CD14-positive monocyte (primary cell): ENCODE measurements at regions not wholly inside any gene's neighbourhood (a gene's known extent, or its start where the extent isn't known, plus 50 kb on each side); places are given as distances from the start of the nearest gene placed in this dataset.

Experiments
- DNase-seq, 3 donors: peaks; one replicate each; pipeline ENCODE4 v3.0.0-alpha.2; 2011 to 2022
- H2AFZ ChIP-seq: 2 replicates; pipeline ENCODE4 v1.6.0; 2012; ENCODE audit warnings: mild to moderate bottlenecking, low read depth, low read length, inconsistent platforms; ENCODE audit not compliant: insufficient read depth, poor library complexity, severe bottlenecking
- H3K27ac ChIP-seq, 2 donors: 1 replicate in 1 of 2; 2 replicates in 1 of 2; pipeline ENCODE4 v1.5.1; 2012 to 2013; ENCODE audit warnings: low read length in 2 of 2, control low read depth in 1 of 2, inconsistent platforms in 1 of 2, low read depth in 1 of 2, mild to moderate bottlenecking in 1 of 2
- H3K27me3 ChIP-seq, 2 donors: one replicate each; pipeline versions ENCODE4 v1.6.0 to v1.6.1; 2011 to 2013; ENCODE audit warnings: low read length in 2 of 2; ENCODE audit not compliant: control insufficient read depth in 2 of 2, insufficient read depth in 2 of 2
- H3K36me3 ChIP-seq, 2 donors: replicated peaks in 1 of 2; 1 replicate in 1 of 2; 2 replicates in 1 of 2; pipeline versions ENCODE4 v1.5.1 to v1.6.1; 2012 to 2013; ENCODE audit warnings: low read length in 2 of 2, control low read depth in 1 of 2, inconsistent platforms in 1 of 2, mild to moderate bottlenecking in 1 of 2; ENCODE audit not compliant: insufficient read depth in 2 of 2, control insufficient read depth in 1 of 2
- H3K4me1 ChIP-seq, 2 donors: 1 replicate in 1 of 2; 2 replicates in 1 of 2; pipeline versions ENCODE4 v1.5.1 to v1.6.1; 2012 to 2013; ENCODE audit warnings: low read length in 2 of 2, control low read depth in 1 of 2, inconsistent platforms in 1 of 2, mild to moderate bottlenecking in 1 of 2, moderate library complexity in 1 of 2; ENCODE audit not compliant: insufficient read depth in 2 of 2, control insufficient read depth in 1 of 2
- H3K4me2 ChIP-seq: replicated peaks from 2 replicates; pipeline ENCODE3; 2012; ENCODE audit warnings: low read length, moderate library complexity, mild to moderate bottlenecking; ENCODE audit not compliant: poor library complexity, severe bottlenecking; ENCODE audit errors: extremely low read depth
- H3K4me3 ChIP-seq, 3 experiments: fragments of 200-600 bp in 1 of 3; sonication (generic) in 1 of 3; replicated peaks in 1 of 3; 1 replicate in 2 of 3; 2 replicates in 1 of 3; pipeline ENCODE4 v1.5.1; 2011 to 2013; ENCODE audit warnings: low read length in 3 of 3, mild to moderate bottlenecking in 3 of 3, control low read depth in 2 of 3, low read depth in 2 of 3, inconsistent platforms in 1 of 3, moderate library complexity in 1 of 3
- H3K79me2 ChIP-seq: 2 replicates; pipeline ENCODE4 v1.6.0; 2012; ENCODE audit warnings: mild to moderate bottlenecking, control low read depth, inconsistent platforms, low read length, moderate library complexity; ENCODE audit not compliant: insufficient read depth
- H3K9ac ChIP-seq: 2 replicates; pipeline ENCODE4 v1.6.0; 2017; ENCODE audit warnings: low read length, mild to moderate bottlenecking; ENCODE audit not compliant: insufficient read depth, poor library complexity, severe bottlenecking
- H3K9me3 ChIP-seq, 2 donors: replicated peaks in 1 of 2; 1 replicate in 1 of 2; 2 replicates in 1 of 2; pipeline versions ENCODE4 v1.5.1 to v1.6.1; 2012 to 2013; ENCODE audit warnings: low read length in 2 of 2, control low read depth in 1 of 2; ENCODE audit not compliant: control insufficient read depth in 1 of 2, insufficient read depth in 1 of 2
- H4K20me1 ChIP-seq: 2 replicates; pipeline ENCODE4 v1.6.0; 2012; ENCODE audit warnings: mild to moderate bottlenecking, low read length, control low read depth, moderate library complexity; ENCODE audit not compliant: insufficient read depth
- H3K27ac Mint-ChIP-seq, 7 donors: one replicate each; pipeline ENCODE4 v1.8.0; 2020; ENCODE audit warnings: mild to moderate bottlenecking in 7 of 7, mixed read lengths in 7 of 7, moderate library complexity in 6 of 7, inconsistent platforms in 2 of 7
- H3K27me3 Mint-ChIP-seq, 3 donors: one replicate each; pipeline ENCODE4 v1.8.0; 2021 to 2022; ENCODE audit warnings: low read depth in 3 of 3, mild to moderate bottlenecking in 3 of 3, mixed read lengths in 3 of 3, moderate library complexity in 3 of 3, inconsistent platforms in 1 of 3
- H3K36me3 Mint-ChIP-seq, 2 donors: one replicate each; pipeline ENCODE4 v1.8.0; 2020; ENCODE audit warnings: mixed read lengths in 2 of 2, inconsistent platforms in 1 of 2, mild to moderate bottlenecking in 1 of 2
- H3K4me1 Mint-ChIP-seq: one replicate; pipeline ENCODE4 v1.8.0; 2020; ENCODE audit warnings: mild to moderate bottlenecking, mixed read lengths
- H3K4me3 Mint-ChIP-seq, 2 donors: one replicate each; pipeline ENCODE4 v1.8.0; 2020; ENCODE audit warnings: mild to moderate bottlenecking in 2 of 2, mixed read lengths in 2 of 2, moderate library complexity in 1 of 2
- H3K9me3 Mint-ChIP-seq, 7 donors: one replicate each; pipeline ENCODE4 v1.8.0; 2020 to 2022; ENCODE audit warnings: mixed read lengths in 7 of 7, mild to moderate bottlenecking in 6 of 7, moderate library complexity in 6 of 7, inconsistent platforms in 2 of 7
- CTCF ChIP-seq: fragments of 200-600 bp; IDR thresholded peaks from one replicate; pipeline ENCODE4 v1.8.0; 2022; ENCODE audit warnings: antibody characterized with exemption, mild to moderate bottlenecking
- WGBS: methylation state at CpG from one replicate; pipeline ENCODE4 v1.1.5; 2013; ENCODE audit warnings: missing lambda C conversion rate; ENCODE audit not compliant: insufficient coverage; 5-methylcytosine and 5-hydroxymethylcytosine counted together
- intact Hi-C, 2 donors: fragments of 100-400 bp; cut with micrococcal nuclease; formaldehyde crosslinking; loops; one replicate each; pipeline versions ENCODE4 v1.15.0 to v1.15.1; 2023

DNA sequence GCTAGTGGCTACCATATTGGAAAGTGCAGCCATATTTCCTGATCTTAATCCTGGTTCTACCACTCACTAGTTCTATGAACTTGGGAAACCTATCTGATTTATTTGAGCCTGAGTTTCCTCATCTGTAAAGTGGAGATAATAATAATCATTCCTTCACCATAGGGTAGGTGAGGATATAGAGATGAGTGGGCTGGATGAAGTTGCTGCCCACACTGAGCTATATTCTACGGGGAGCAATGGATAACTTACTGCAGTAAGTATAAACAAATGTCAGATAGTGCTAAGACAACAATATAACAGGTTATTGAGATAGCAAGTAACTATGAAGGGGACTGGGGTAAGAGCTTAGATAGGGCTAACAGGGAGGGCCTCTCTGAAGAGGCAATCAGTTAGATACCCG lies 251.5 kb upstream of the ADAMTS9 start:
- Histone ChIP-seq H3K27ac (no peak overlapping the region), H3K9ac (no peak overlapping the region), H3K9me3 (peaks cover 5 to 6% of the 10 kb centered on the region in 2 donors), H3K4me2 (no peak overlapping the region), H3K79me2 (no peaks in the 10 kb centered on the region), H3K4me1 (no peaks in the 10 kb centered on the region), H3K36me3 (no peaks in the 10 kb centered on the region), H3K27me3 (no peaks in the 10 kb centered on the region), H3K4me3 (no peak overlapping the region), H2AFZ (no peak overlapping the region), H4K20me1 (no peaks in the 10 kb centered on the region)
- DNase-seq = no peak
- H3K27ac Mint-ChIP-seq = no peak overlapping the region
- H3K4me1 Mint-ChIP-seq = no peaks in the 10 kb centered on the region
- peaks cover 0 to 4% (median 0%) of the 10 kb centered on the region in 3 donors for H3K27me3 Mint-ChIP-seq
- intact Hi-C loops = no loop called here
- TF ChIP-seq CTCF = no peak
- peaks cover 2 to 20% (median 5%) of the 10 kb centered on the region in 7 donors for H3K9me3 Mint-ChIP-seq
- no peaks in the 10 kb centered on the region for H3K36me3 Mint-ChIP-seq
- WGBS = 80% methylated on average over 1 of the region's 2 CpGs
- H3K4me3 Mint-ChIP-seq = no peak overlapping the region

DNA sequence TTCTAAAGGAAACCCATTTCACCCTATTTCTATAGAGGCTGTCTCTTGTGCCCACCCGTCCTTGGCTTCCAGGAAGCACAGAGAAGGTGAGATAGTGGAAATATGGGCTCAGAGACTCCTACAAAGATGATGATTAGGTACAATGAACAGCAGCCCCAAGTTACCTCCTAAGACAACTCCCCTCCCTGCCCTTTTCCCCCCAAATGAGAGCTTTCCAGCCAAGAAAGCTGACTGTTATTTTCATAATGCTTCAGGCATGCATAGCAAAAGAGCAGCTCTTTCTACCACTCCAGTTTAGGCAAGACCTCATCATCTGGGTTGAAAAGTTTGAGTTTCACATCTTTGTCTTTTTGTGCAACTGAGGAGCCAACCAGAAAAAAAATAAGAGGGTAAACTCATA lies 248.8 kb upstream of the ADAMTS9 start:
- H3K27me3 ChIP-seq = no peaks in the 10 kb centered on the region
- DNase-seq = no peak
- no peak overlapping the region for H3K9ac ChIP-seq
- no peaks in the 10 kb centered on the region for H3K36me3 ChIP-seq
- no peaks in the 10 kb centered on the region for H3K79me2 ChIP-seq
- no peaks in the 10 kb centered on the region for H3K4me1 ChIP-seq
- no peak for TF ChIP-seq CTCF
- Mint-ChIP-seq H3K27ac (no peak overlapping the region), H3K4me1 (no peaks in the 10 kb centered on the region), H3K27me3 (peaks cover 0 to 2% (median 0%) of the 10 kb centered on the region in 3 donors), H3K9me3 (peaks cover 8 to 25% (median 17%) of the 10 kb centered on the region in 7 donors), H3K4me3 (no peak overlapping the region), H3K36me3 (no peaks in the 10 kb centered on the region)
- H3K9me3 ChIP-seq = peaks cover 11 to 18% of the 10 kb centered on the region in 2 donors
- no CpG with 5 or more reads among the region's 1 CpG for WGBS
- intact Hi-C loops = no loop called here
- no peak overlapping the region for H3K4me2 ChIP-seq
- no peak overlapping the region for H2AFZ ChIP-seq
- H3K4me3 ChIP-seq = no peak overlapping the region
- H4K20me1 ChIP-seq = no peaks in the 10 kb centered on the region
- H3K27ac ChIP-seq = no peak overlapping the region
